HCT116 (cell line): ENCODE measurements at regions not wholly inside any gene's neighbourhood (a gene's known extent, or its start where the extent isn't known, plus 50 kb on each side); places are given as distances from the start of the nearest gene placed in this dataset.
"Not testable (repeated sequence)": the region's sequence is repeated elsewhere in the genome, so short reads cannot be mapped to it uniquely, and the experiment has no call there.

ENCODE experiments used
- CEBPB ChIP-seq: IDR thresholded peaks from 2 replicates; pipeline ENCODE4 v1.6.1; 2012; ENCODE audit warnings: low read depth
- CTCF ChIP-seq, 3 experiments: fragments of 200-600 bp in 1 of 3; sonication (generic) in 1 of 3; IDR thresholded peaks in 2 of 3; conservative IDR thresholded peaks in 1 of 3; 2 replicates each; pipeline ENCODE4 v1.5.1; 2012 to 2017; ENCODE audit warnings: low read depth in 2 of 3, low read length in 2 of 3, antibody characterized with exemption in 1 of 3, borderline replicate concordance in 1 of 3, control low read depth in 1 of 3, mild to moderate bottlenecking in 1 of 3, mixed read lengths in 1 of 3, mixed run types in 1 of 3, moderate library complexity in 1 of 3; ENCODE audit not compliant: insufficient read depth in 1 of 3
- EZH2 ChIP-seq: fragments of 200-600 bp; sonication (generic); IDR thresholded peaks from 2 replicates; pipeline ENCODE4 v1.6.1; 2017; ENCODE audit warnings: antibody characterized with exemption, mixed run types
- POLR2A ChIP-seq: IDR thresholded peaks from 2 replicates; pipeline ENCODE4 v1.7.0; 2011; ENCODE audit warnings: borderline replicate concordance; ENCODE audit not compliant: insufficient read depth, insufficient read length; ENCODE audit errors: extremely low read depth
- POLR2AphosphoS5 ChIP-seq: IDR thresholded peaks from 2 replicates; pipeline ENCODE4 v1.6.1; 2011; ENCODE audit warnings: mild to moderate bottlenecking, low read depth, low read length, moderate library complexity
- RAD21 ChIP-seq: IDR thresholded peaks from 2 replicates; pipeline ENCODE4 v1.6.1; 2012; ENCODE audit warnings: low read depth, mild to moderate bottlenecking
- REST ChIP-seq: IDR thresholded peaks from 2 replicates; pipeline ENCODE4 v1.6.1; 2012; ENCODE audit warnings: low read depth
- YY1 ChIP-seq: IDR thresholded peaks from 2 replicates; pipeline ENCODE4 v1.6.1; 2011; ENCODE audit warnings: low read length, low read depth, moderate library complexity, mild to moderate bottlenecking; ENCODE audit not compliant: insufficient replicate concordance; ENCODE audit errors: extremely low read depth
- ZFX ChIP-seq: fragments of 450-650 bp; IDR thresholded peaks from 2 replicates; pipeline ENCODE4 v1.6.1; 2017

DNA sequence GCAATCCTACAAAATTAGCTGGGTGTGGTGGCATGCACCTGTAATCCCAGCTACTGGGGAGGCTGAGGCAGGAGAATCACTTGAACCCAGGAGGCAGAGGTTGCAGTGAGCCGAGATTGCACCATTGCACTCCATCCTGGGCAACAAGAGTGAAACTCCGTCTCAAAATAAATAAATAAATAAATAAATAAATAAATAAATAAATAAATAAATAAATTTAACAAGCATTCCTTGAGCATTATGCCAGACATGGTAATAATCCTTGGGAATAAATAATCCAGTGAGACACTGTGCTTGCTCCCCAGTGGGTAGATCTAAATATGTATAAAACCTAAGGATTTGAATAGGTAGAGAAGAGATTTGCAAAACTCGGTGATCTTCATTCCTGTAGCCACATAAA, 228.4 kb downstream of the MAGEB5 start:
- TF ChIP-seq RAD21; POLR2A; CTCF (IDR thresholded peaks at IDR 0.05 in 2 of 3, conservative IDR thresholded peaks at IDR 0.05 in 1 of 3; ENCODE audit: borderline replicate concordance in 1 of 3, insufficient read depth in 1 of 3, low read depth in 2 of 3, low read length in 2 of 3); EZH2; ZFX; POLR2AphosphoS5; CEBPB; YY1; REST: not testable (repeated sequence)
